NCI-H2081 treated with DMSO at 0.1 percent for 48 hours (cell line): ENCODE measurements at regions not wholly inside any gene's neighbourhood (a gene's known extent, or its start where the extent isn't known, plus 50 kb on each side); places are given as distances from the start of the nearest gene placed in this dataset.

Experiments used
- DNase-seq: peaks from one replicate; lab custom pipeline; 2025; lab: John Stamatoyannopoulos, UW

- DNase-seq = no peak
Observed at GRCh38 chr4:188554413-188554812, 415.2 kb downstream of the TRIML1 start.

GRCh38 chr4:188573104-188573503 lies 433.9 kb downstream of the TRIML1 start:
- DNase-seq = no peak

GRCh38 chr4:188578657-188579056 lies 439.4 kb downstream of the TRIML1 start:
- DNase-seq = no peak

GRCh38 chr4:188596021-188596420 lies 456.8 kb downstream of the TRIML1 start:
- no peak for DNase-seq

- DNase-seq = no peak
Observed at GRCh38 chr4:188603646-188604045, 464.4 kb downstream of the TRIML1 start.

GRCh38 chr4:188606635-188607034 lies 467.4 kb downstream of the TRIML1 start:
- no peak for DNase-seq

- no peak for DNase-seq
Observed at GRCh38 chr4:188611143-188611542, 471.9 kb downstream of the TRIML1 start.

- DNase-seq = no peak
Observed at GRCh38 chr4:188612659-188613058, 473.4 kb downstream of the TRIML1 start.

GRCh38 chr4:188613976-188614375 lies 474.7 kb downstream of the TRIML1 start:
- no peak for DNase-seq

- no peak for DNase-seq
Observed at GRCh38 chr4:188619456-188620149, 480.4 kb downstream of the TRIML1 start.

- no peak for DNase-seq
Observed at GRCh38 chr4:188620608-188621007, 481.4 kb downstream of the TRIML1 start.

GRCh38 chr4:188623314-188623854 lies 484.1 kb downstream of the TRIML1 start:
- DNase-seq = no peak

- DNase-seq = no peak
Observed at GRCh38 chr4:188624370-188624769, 485.1 kb downstream of the TRIML1 start.

GRCh38 chr4:188627892-188628291 lies 488.7 kb downstream of the TRIML1 start:
- DNase-seq = no peak

- no peak for DNase-seq
Observed at GRCh38 chr4:188639479-188640100, 500.3 kb downstream of the TRIML1 start.

GRCh38 chr4:188647820-188648370 lies 508.7 kb downstream of the TRIML1 start:
- DNase-seq = no peak

GRCh38 chr4:188649635-188650034 lies 510.4 kb downstream of the TRIML1 start:
- DNase-seq = no peak

GRCh38 chr4:188650516-188650915 lies 511.3 kb downstream of the TRIML1 start:
- no peak for DNase-seq

- DNase-seq = no peak
Observed at GRCh38 chr4:188657365-188657764, 518.1 kb downstream of the TRIML1 start.

GRCh38 chr4:188658958-188659522 lies 519.8 kb downstream of the TRIML1 start:
- no peak for DNase-seq

GRCh38 chr4:188660796-188661195 lies 521.6 kb downstream of the TRIML1 start:
- no peak for DNase-seq

- no peak for DNase-seq
Observed at GRCh38 chr4:188661502-188661901, 522.3 kb downstream of the TRIML1 start.

GRCh38 chr4:188663369-188663768 lies 524.1 kb downstream of the TRIML1 start:
- no peak for DNase-seq
